IMR-90 (cell line): ENCODE measurements at regions not wholly inside any gene's neighbourhood (a gene's known extent, or its start where the extent isn't known, plus 50 kb on each side); places are given as distances from the start of the nearest gene placed in this dataset.
A peak's percentile ranks its signal among the peaks of the same experiment; 100 is the strongest.

Experiments
- ATAC-seq: fragments of 200-7000 bp; cut with Tn5 transposase; 2 replicates; pipeline ENCODE4 v1.9.1; 2020; ENCODE audit warnings: low read depth, mild to moderate bottlenecking, moderate library complexity
- BruUV-seq: library from RNA; stranded (reverse); fragments of 400-500 nt; replicated peaks from 2 replicates; lab custom pipeline; 2021; lab: Mats Ljungman, UMichigan
- CTCF ChIA-PET: fragments of 300-600 bp; formaldehyde crosslinking; extraction: SDS; loops from one replicate; lab custom pipeline; 2021; ENCODE audit warnings: antibody characterized with exemption; lab: Yijun Ruan, JAX
- POLR2A ChIA-PET: fragments of 300-600 bp; sonication (Branson Sonifier 250); formaldehyde crosslinking; loops from one replicate; lab custom pipeline; 2022; ENCODE audit warnings: antibody characterized with exemption; ENCODE audit not compliant: unreplicated experiment; lab: Charles Lee
- DNase-seq: peaks from one replicate; pipeline ENCODE4 v3.0.0; 2013
- H2AFZ ChIP-seq: replicated peaks from 2 replicates; pipeline ENCODE3; 2013; ENCODE audit warnings: low read length, mild to moderate bottlenecking; ENCODE audit not compliant: poor library complexity
- H2AK5ac ChIP-seq: 2 replicates; pipeline ENCODE4 v1.6.1; 2013; ENCODE audit warnings: low read depth, low read length, inconsistent platforms
- H2AK9ac ChIP-seq: replicated peaks from 2 replicates; pipeline ENCODE3; 2013; ENCODE audit warnings: mild to moderate bottlenecking, low read depth, low read length, moderate library complexity; ENCODE audit not compliant: poor library complexity
- H2BK120ac ChIP-seq: 2 replicates; pipeline ENCODE4 v1.6.1; 2013; ENCODE audit warnings: low read depth, low read length, inconsistent platforms
- H2BK15ac ChIP-seq: 3 replicates; pipeline ENCODE4 v1.6.1; 2013; ENCODE audit warnings: low read depth, low read length, inconsistent platforms
- H2BK20ac ChIP-seq: 2 replicates; pipeline ENCODE4 v1.6.1; 2013; ENCODE audit warnings: low read depth, mild to moderate bottlenecking, inconsistent platforms, low read length, moderate library complexity
- H2BK5ac ChIP-seq: 2 replicates; pipeline ENCODE4 v1.6.1; 2013; ENCODE audit warnings: mild to moderate bottlenecking, low read depth, low read length, inconsistent platforms; ENCODE audit not compliant: poor library complexity, severe bottlenecking
- H3K14ac ChIP-seq: replicated peaks from 2 replicates; pipeline ENCODE4 v1.6.1; 2013; ENCODE audit warnings: low read depth, low read length, inconsistent platforms
- H3K18ac ChIP-seq: 2 replicates; pipeline ENCODE4 v1.6.1; 2013; ENCODE audit warnings: low read depth, low read length, control low read depth
- H3K23ac ChIP-seq: 2 replicates; pipeline ENCODE4 v1.6.1; 2013; ENCODE audit warnings: low read depth, low read length, inconsistent platforms
- H3K27ac ChIP-seq: 2 replicates; pipeline ENCODE4 v1.5.1; 2013; ENCODE audit warnings: mild to moderate bottlenecking, control low read depth, low read length; ENCODE audit not compliant: insufficient read depth
- H3K27me3 ChIP-seq: 2 replicates; pipeline ENCODE4 v1.6.1; 2013; ENCODE audit warnings: low read length; ENCODE audit not compliant: control insufficient read depth, insufficient read depth
- H3K36me3 ChIP-seq: 2 replicates; pipeline ENCODE4 v1.6.1; 2013; ENCODE audit warnings: low read length, mixed read lengths; ENCODE audit not compliant: control insufficient read depth, insufficient read depth
- H3K4ac ChIP-seq: 2 replicates; pipeline ENCODE4 v1.6.1; 2013; ENCODE audit warnings: low read depth, low read length, inconsistent platforms
- H3K4me1 ChIP-seq: 2 replicates; pipeline ENCODE4 v1.6.1; 2013; ENCODE audit warnings: low read length, mixed read lengths; ENCODE audit not compliant: control insufficient read depth, insufficient read depth
- H3K4me2 ChIP-seq: 2 replicates; pipeline ENCODE4 v1.6.1; 2013; ENCODE audit warnings: low read depth, mild to moderate bottlenecking, control low read depth, low read length, moderate library complexity
- H3K4me3 ChIP-seq: 2 replicates; pipeline ENCODE4 v1.5.1; 2013; ENCODE audit warnings: low read depth, mild to moderate bottlenecking, control low read depth, low read length, moderate library complexity; ENCODE audit not compliant: insufficient read depth
- H3K56ac ChIP-seq: 2 replicates; pipeline ENCODE4 v1.6.1; 2013; ENCODE audit warnings: low read length, inconsistent platforms; ENCODE audit not compliant: insufficient read depth; ENCODE audit errors: extremely low read depth
- H3K79me1 ChIP-seq, 2 experiments: 2 replicates each; pipeline ENCODE4 v1.6.1; 2013; ENCODE audit warnings: low read length in 2 of 2, inconsistent platforms in 1 of 2, low read depth in 1 of 2
- H3K9ac ChIP-seq: 2 replicates; pipeline ENCODE4 v1.6.1; 2013; ENCODE audit warnings: low read depth, low read length, control low read depth
- H3K9me1 ChIP-seq: 2 replicates; pipeline ENCODE4 v1.6.1; 2013; ENCODE audit warnings: low read length, inconsistent platforms; ENCODE audit not compliant: insufficient read depth
- H3K9me3 ChIP-seq: 2 replicates; pipeline ENCODE4 v1.6.1; 2013; ENCODE audit warnings: low read length; ENCODE audit not compliant: control insufficient read depth, insufficient read depth
- H4K20me1 ChIP-seq: 2 replicates; pipeline ENCODE4 v1.6.1; 2013; ENCODE audit warnings: low read length, inconsistent platforms; ENCODE audit not compliant: insufficient read depth
- H4K5ac ChIP-seq: 2 replicates; pipeline ENCODE4 v1.6.1; 2013; ENCODE audit warnings: mild to moderate bottlenecking, low read depth, low read length, control low read depth
- H4K8ac ChIP-seq, 2 experiments: 2 replicates each; pipeline ENCODE4 v1.6.1; 2013; ENCODE audit warnings: low read depth in 2 of 2, low read length in 2 of 2, control low read depth in 1 of 2, inconsistent platforms in 1 of 2
- H4K91ac ChIP-seq: 2 replicates; pipeline ENCODE4 v1.6.1; 2013; ENCODE audit warnings: low read depth, low read length, inconsistent platforms; ENCODE audit not compliant: insufficient read depth
- BHLHE40 ChIP-seq: fragments of 150-350 bp; IDR thresholded peaks from 2 replicates; pipeline ENCODE4 v1.6.1; 2016; ENCODE audit warnings: mild to moderate bottlenecking, low read depth, low read length
- CEBPB ChIP-seq: IDR thresholded peaks from 2 replicates; pipeline ENCODE4 v1.6.1; 2012; ENCODE audit warnings: low read depth, low read length, improper control_type of control experiment
- ELK1 ChIP-seq: fragments of 150-350 bp; IDR thresholded peaks from 2 replicates; pipeline ENCODE4 v1.6.1; 2016; ENCODE audit warnings: low read depth, mild to moderate bottlenecking, low read length, moderate library complexity, borderline replicate concordance
- FOS ChIP-seq: fragments of 150-350 bp; IDR thresholded peaks from 2 replicates; pipeline ENCODE4 v1.6.1; 2016; ENCODE audit warnings: low read depth, low read length
- MAZ ChIP-seq: IDR thresholded peaks from 2 replicates; pipeline ENCODE4 v1.6.1; 2012; ENCODE audit warnings: low read depth, mild to moderate bottlenecking, low read length, improper control_type of control experiment, moderate library complexity, borderline replicate concordance
- NFE2L2 ChIP-seq: fragments of 150-350 bp; IDR thresholded peaks from 2 replicates; pipeline ENCODE4 v1.6.1; 2016; ENCODE audit warnings: low read depth, mild to moderate bottlenecking, low read length
- POLR2A ChIP-seq: IDR thresholded peaks from 2 replicates; pipeline ENCODE4 v1.6.1; 2012; ENCODE audit warnings: mild to moderate bottlenecking, low read depth, low read length
- RCOR1 ChIP-seq: IDR thresholded peaks from 2 replicates; pipeline ENCODE4 v1.6.1; 2012; ENCODE audit warnings: mild to moderate bottlenecking, low read length, improper control_type of control experiment; ENCODE audit not compliant: insufficient replicate concordance
- RFX5 ChIP-seq: IDR thresholded peaks from 2 replicates; pipeline ENCODE4 v1.8.0; 2012; ENCODE audit warnings: low read depth, mild to moderate bottlenecking, low read length, moderate library complexity
- SMC3 ChIP-seq: fragments of 150-350 bp; IDR thresholded peaks from 2 replicates; pipeline ENCODE4 v1.6.1; 2016; ENCODE audit warnings: low read depth, mild to moderate bottlenecking, antibody characterized with exemption, low read length, moderate library complexity
- USF2 ChIP-seq: fragments of 150-350 bp; IDR thresholded peaks from 2 replicates; pipeline ENCODE4 v1.6.1; 2017; ENCODE audit warnings: mild to moderate bottlenecking, antibody characterized with exemption, low read length, low read depth
- WGBS, 2 experiments: methylation state at CpG; one replicate each; pipeline versions ENCODE4 v1.1.5 to v1.1.7; 2013; ENCODE audit warnings: missing lambda C conversion rate in 2 of 2; ENCODE audit not compliant: insufficient read length in 1 of 2; ENCODE audit errors: extremely low coverage in 2 of 2; 5-methylcytosine and 5-hydroxymethylcytosine counted together
- dilution Hi-C: fragments of 300-500 bp; cut with HindIII; formaldehyde crosslinking; loops from one replicate; pipeline ENCODE4 v1.14.3; 2018; ENCODE audit warnings: low sequenced_read_pairs; ENCODE audit not compliant: unreplicated experiment
- in situ Hi-C: fragments of 300-500 bp; cut with MboI; formaldehyde crosslinking; loops from 3 replicates; pipeline ENCODE4 v1.14.3; 2019; ENCODE audit warnings: low sequenced_read_pairs, inconsistent platforms, mixed read lengths
- intact Hi-C: fragments of 100-400 bp; cut with micrococcal nuclease; formaldehyde crosslinking; loops from 2 replicates; pipeline ENCODE4 v1.10.0; 2022

GRCh38 chr6:48983377-48983776, 479.7 kb downstream of the MMUT start:
- H3K9me3 ChIP-seq = no peaks in the 10 kb centered on the region
- no peaks in the 10 kb centered on the region for H3K9me1 ChIP-seq
- H2BK20ac ChIP-seq = no peak overlapping the region
- no peaks in the 10 kb centered on the region for H4K20me1 ChIP-seq
- no peak overlapping the region for H2AK5ac ChIP-seq
- peak overlapping the region; percentile 19 for H2BK5ac ChIP-seq
- dilution Hi-C loops = no loop called here
- no peak overlapping the region for H2BK120ac ChIP-seq
- ATAC-seq (no peak), DNase-seq (no peak)
- H3K56ac ChIP-seq = no peak overlapping the region
- no peak overlapping the region for H2AK9ac ChIP-seq
- H3K4me1 ChIP-seq = peaks cover 1% of the 10 kb centered on the region; the same call in 1 of the 2 replicates
- WGBS, 2 experiments = no CpG with 5 or more reads among the region's 17 CpGs
- ChIA-PET CTCF (no interaction called here), POLR2A (no interaction called here)
- no peak overlapping the region for H4K8ac ChIP-seq
- in situ Hi-C loops = no loop called here
- H3K79me1 ChIP-seq = no peaks in the 10 kb centered on the region
- no peak overlapping the region for H4K5ac ChIP-seq
- H4K91ac ChIP-seq = no peak overlapping the region
- TF ChIP-seq POLR2A (no peak), NFE2L2 (no peak), ELK1 (no peak), USF2 (no peak), BHLHE40 (no peak), RFX5 (no peak), CEBPB (no peak), MAZ (no peak), SMC3 (no peak), RCOR1 (no peak), FOS (no peak)
- intact Hi-C loops = no loop called here
- H3K4ac ChIP-seq = no peak overlapping the region
- no peak overlapping the region for H2AFZ ChIP-seq
- no peaks in the 10 kb centered on the region for H3K36me3 ChIP-seq
- BruUV-seq = no TSS peak
- H3K14ac ChIP-seq = no peak overlapping the region
- no peak overlapping the region for H3K27ac ChIP-seq
- H3K27me3 ChIP-seq = no peaks in the 10 kb centered on the region
- H3K4me3 ChIP-seq = no peak overlapping the region
- H3K18ac ChIP-seq = no peak overlapping the region
- no peak overlapping the region for H3K4me2 ChIP-seq
- H2BK15ac ChIP-seq = no peak overlapping the region
- H3K23ac ChIP-seq = no peak overlapping the region
- no peak overlapping the region for H3K9ac ChIP-seq
